PFSK-1 (cell line): ENCODE measurements at regions not wholly inside any gene's neighbourhood (a gene's known extent, or its start where the extent isn't known, plus 50 kb on each side); places are given as distances from the start of the nearest gene placed in this dataset.

Experiments used
- FOXP2 ChIP-seq: optimal IDR thresholded peaks from 2 replicates; pipeline ENCODE3; 2011; ENCODE audit warnings: borderline replicate concordance, control low read depth, inconsistent platforms; ENCODE audit not compliant: insufficient read depth; ENCODE audit errors: extremely low read length, extremely low read depth
- POLR2AphosphoS5 ChIP-seq: IDR thresholded peaks from 2 replicates; pipeline ENCODE4 v1.6.1; 2012; ENCODE audit warnings: low read depth, mild to moderate bottlenecking, control low read depth, low read length, moderate library complexity
- SIN3A ChIP-seq: IDR thresholded peaks from 2 replicates; pipeline ENCODE4 v1.6.1; 2012; ENCODE audit warnings: mild to moderate bottlenecking, low read length, moderate library complexity, borderline replicate concordance; ENCODE audit not compliant: insufficient read depth
- TAF1 ChIP-seq: IDR thresholded peaks from 2 replicates; pipeline ENCODE4 v1.6.1; 2012; ENCODE audit warnings: low read length, control low read depth, borderline replicate concordance; ENCODE audit not compliant: insufficient read depth
- TF ChIP-seq, protein P1 (sequence below), 2 experiments: IDR thresholded peaks; 2 replicates each; pipeline versions ENCODE4 v1.6.1 to v1.8.0; 2011 to 2012; ENCODE audit warnings: low read depth in 2 of 2, low read length in 2 of 2, control low read depth in 1 of 2, inconsistent platforms in 1 of 2, mild to moderate bottlenecking in 1 of 2, moderate library complexity in 1 of 2; ENCODE audit not compliant: insufficient read depth in 1 of 2

- TF ChIP-seq, protein P1, sequence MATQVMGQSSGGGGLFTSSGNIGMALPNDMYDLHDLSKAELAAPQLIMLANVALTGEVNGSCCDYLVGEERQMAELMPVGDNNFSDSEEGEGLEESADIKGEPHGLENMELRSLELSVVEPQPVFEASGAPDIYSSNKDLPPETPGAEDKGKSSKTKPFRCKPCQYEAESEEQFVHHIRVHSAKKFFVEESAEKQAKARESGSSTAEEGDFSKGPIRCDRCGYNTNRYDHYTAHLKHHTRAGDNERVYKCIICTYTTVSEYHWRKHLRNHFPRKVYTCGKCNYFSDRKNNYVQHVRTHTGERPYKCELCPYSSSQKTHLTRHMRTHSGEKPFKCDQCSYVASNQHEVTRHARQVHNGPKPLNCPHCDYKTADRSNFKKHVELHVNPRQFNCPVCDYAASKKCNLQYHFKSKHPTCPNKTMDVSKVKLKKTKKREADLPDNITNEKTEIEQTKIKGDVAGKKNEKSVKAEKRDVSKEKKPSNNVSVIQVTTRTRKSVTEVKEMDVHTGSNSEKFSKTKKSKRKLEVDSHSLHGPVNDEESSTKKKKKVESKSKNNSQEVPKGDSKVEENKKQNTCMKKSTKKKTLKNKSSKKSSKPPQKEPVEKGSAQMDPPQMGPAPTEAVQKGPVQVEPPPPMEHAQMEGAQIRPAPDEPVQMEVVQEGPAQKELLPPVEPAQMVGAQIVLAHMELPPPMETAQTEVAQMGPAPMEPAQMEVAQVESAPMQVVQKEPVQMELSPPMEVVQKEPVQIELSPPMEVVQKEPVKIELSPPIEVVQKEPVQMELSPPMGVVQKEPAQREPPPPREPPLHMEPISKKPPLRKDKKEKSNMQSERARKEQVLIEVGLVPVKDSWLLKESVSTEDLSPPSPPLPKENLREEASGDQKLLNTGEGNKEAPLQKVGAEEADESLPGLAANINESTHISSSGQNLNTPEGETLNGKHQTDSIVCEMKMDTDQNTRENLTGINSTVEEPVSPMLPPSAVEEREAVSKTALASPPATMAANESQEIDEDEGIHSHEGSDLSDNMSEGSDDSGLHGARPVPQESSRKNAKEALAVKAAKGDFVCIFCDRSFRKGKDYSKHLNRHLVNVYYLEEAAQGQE (IDR thresholded peaks at IDR 0.05; ENCODE audit: insufficient read depth in 1 of 2, low read depth in 2 of 2, low read length in 2 of 2) = peak; percentile 71 to 87
- TF ChIP-seq SIN3A (no peak), TAF1 (no peak), FOXP2 (no peak)
Measured at GRCh38 chr3:66165660-66166059, 55.1 kb upstream of the SLC25A26 start.

DNA sequence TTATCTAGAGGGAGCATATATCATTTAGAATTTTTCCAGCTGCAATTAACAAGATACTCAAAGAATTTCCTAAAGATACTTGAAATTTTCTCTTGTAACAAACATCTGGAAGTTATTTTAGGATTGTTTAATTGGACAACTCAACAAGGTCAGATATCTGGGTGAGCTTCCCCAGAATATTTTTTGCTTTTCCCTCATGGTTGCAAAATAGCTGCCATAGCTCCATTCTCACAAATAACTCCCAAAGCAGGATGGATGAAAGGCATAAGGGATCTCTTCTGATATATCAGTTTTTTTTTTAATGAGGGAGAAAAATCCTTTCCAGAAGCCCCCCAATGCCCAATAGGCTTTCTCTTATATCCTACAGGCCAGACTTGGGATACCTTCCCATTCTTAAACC is 56.6 kb upstream of the SLC25A26 start:
- TF ChIP-seq FOXP2 (no peak), TAF1 (no peak), POLR2AphosphoS5 (no peak), SIN3A (no peak)
- TF ChIP-seq, protein P1 (IDR thresholded peaks at IDR 0.05; ENCODE audit: insufficient read depth in 1 of 2, low read depth in 2 of 2, low read length in 2 of 2) = no peak

GRCh38 chr3:66163222-66163621 is 57.6 kb upstream of the SLC25A26 start:
- TF ChIP-seq TAF1 (no peak), SIN3A (no peak), POLR2AphosphoS5 (no peak), FOXP2 (no peak)
- TF ChIP-seq, protein P1 (IDR thresholded peaks at IDR 0.05; ENCODE audit: insufficient read depth in 1 of 2, low read depth in 2 of 2, low read length in 2 of 2) = no peak

DNA sequence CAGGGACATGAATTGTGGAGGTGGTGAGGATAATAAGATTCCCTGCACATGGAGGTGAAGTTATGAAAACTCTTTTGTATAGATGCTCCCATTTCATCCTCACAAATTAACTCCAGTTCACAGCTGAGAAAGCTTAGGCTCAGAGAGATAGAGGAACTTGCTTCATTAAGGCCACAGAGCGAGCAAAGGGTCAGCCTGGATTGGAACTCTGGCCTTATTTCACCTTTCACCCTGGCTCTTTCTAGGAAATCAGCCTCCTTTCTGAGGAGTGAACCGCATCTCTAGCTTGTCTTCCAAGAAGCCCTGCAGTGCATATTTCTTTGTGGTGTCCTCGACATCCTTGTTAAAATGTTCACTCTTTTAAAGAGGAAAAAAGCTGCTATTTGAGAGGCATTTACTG is 58.0 kb upstream of the SLC25A26 start:
- no peak for TF ChIP-seq FOXP2
- TF ChIP-seq, protein P1 (IDR thresholded peaks at IDR 0.05; ENCODE audit: insufficient read depth in 1 of 2, low read depth in 2 of 2, low read length in 2 of 2) = no peak
- TF ChIP-seq SIN3A = no peak
- no peak for TF ChIP-seq TAF1
- TF ChIP-seq POLR2AphosphoS5 = no peak

- no peak for TF ChIP-seq POLR2AphosphoS5
- TF ChIP-seq, protein P1 (IDR thresholded peaks at IDR 0.05; ENCODE audit: insufficient read depth in 1 of 2, low read depth in 2 of 2, low read length in 2 of 2) = no peak
- no peak for TF ChIP-seq TAF1
- no peak for TF ChIP-seq SIN3A
- TF ChIP-seq FOXP2 = no peak
Measured at GRCh38 chr3:66158933-66159683, 61.7 kb upstream of the SLC25A26 start.
